Endothelial cell (in vitro differentiated cells): ENCODE measurements at regions not wholly inside any gene's neighbourhood (a gene's known extent, or its start where the extent isn't known, plus 50 kb on each side); places are given as distances from the start of the nearest gene placed in this dataset.
"Not testable (repeated sequence)": the region's sequence is repeated elsewhere in the genome, so short reads cannot be mapped to it uniquely, and the experiment has no call there.

Source experiments
- DNase-seq: peaks from one replicate; pipeline ENCODE4 v3.0.0; 2021; ENCODE audit warnings: low spot score
- H3K27ac Mint-ChIP-seq: one replicate; pipeline ENCODE4 v1.8.0; 2021; ENCODE audit warnings: mixed read lengths, inconsistent platforms; ENCODE audit not compliant: unreplicated experiment
- H3K27me3 Mint-ChIP-seq: one replicate; pipeline ENCODE4 v1.8.0; 2021; ENCODE audit warnings: mild to moderate bottlenecking, moderate library complexity, mixed read lengths, inconsistent platforms; ENCODE audit not compliant: unreplicated experiment
- H3K36me3 Mint-ChIP-seq: one replicate; pipeline ENCODE4 v1.8.0; 2021; ENCODE audit warnings: mild to moderate bottlenecking, low read depth, mixed read lengths, inconsistent platforms; ENCODE audit not compliant: unreplicated experiment
- H3K4me1 Mint-ChIP-seq: one replicate; pipeline ENCODE4 v1.8.0; 2021; ENCODE audit warnings: mild to moderate bottlenecking, mixed read lengths, inconsistent platforms; ENCODE audit not compliant: unreplicated experiment
- H3K4me3 Mint-ChIP-seq: one replicate; pipeline ENCODE4 v1.8.0; 2021; ENCODE audit warnings: mild to moderate bottlenecking, mixed read lengths, inconsistent platforms; ENCODE audit not compliant: unreplicated experiment
- H3K9me3 Mint-ChIP-seq: one replicate; pipeline ENCODE4 v1.8.0; 2021; ENCODE audit warnings: mixed read lengths, inconsistent platforms; ENCODE audit not compliant: unreplicated experiment
- CTCF ChIP-seq: fragments of 200-600 bp; sonication (generic); IDR thresholded peaks from one replicate; pipeline ENCODE4 v1.5.0; 2021; ENCODE audit warnings: antibody characterized with exemption; ENCODE audit not compliant: unreplicated experiment

- TF ChIP-seq CTCF: no peak
- Mint-ChIP-seq H3K4me3 (no peak overlapping the region), H3K9me3 (peaks cover 8% of the 10 kb centered on the region), H3K4me1 (no peaks in the 10 kb centered on the region), H3K27me3 (no peaks in the 10 kb centered on the region), H3K27ac (no peak overlapping the region), H3K36me3 (peaks cover 4% of the 10 kb centered on the region)
- DNase-seq: no peak
Measured at GRCh38 chr13:66237411-66238062, 992.6 kb downstream of the PCDH9 start.

GRCh38 chr13:66234159-66234558 is 996.0 kb downstream of the PCDH9 start:
- H3K27me3 Mint-ChIP-seq: no peaks in the 10 kb centered on the region

GRCh38 chr13:66231958-66232357 is 998.2 kb downstream of the PCDH9 start:
- H3K4me1 Mint-ChIP-seq, H3K27ac Mint-ChIP-seq, DNase-seq, H3K4me3 Mint-ChIP-seq, H3K36me3 Mint-ChIP-seq, H3K9me3 Mint-ChIP-seq, H3K27me3 Mint-ChIP-seq: not testable (repeated sequence)

More at GRCh38 chr13:66234159-66234558, 996.0 kb downstream of the PCDH9 start:
- Mint-ChIP-seq H3K36me3 (peaks cover 4% of the 10 kb centered on the region), H3K4me1 (no peaks in the 10 kb centered on the region), H3K9me3 (peaks cover 8% of the 10 kb centered on the region), H3K4me3 (no peak overlapping the region), H3K27ac (no peak overlapping the region)
- no peak for DNase-seq
- TF ChIP-seq CTCF: no peak

- Mint-ChIP-seq H3K27ac (no peak overlapping the region), H3K27me3 (peaks cover 2% of the 10 kb centered on the region)
Measured at GRCh38 chr13:66225072-66225471, 1005.1 kb downstream of the PCDH9 start.

GRCh38 chr13:66224663-66225062 is 1005.5 kb downstream of the PCDH9 start:
- DNase-seq: no peak
- no peaks in the 10 kb centered on the region for H3K9me3 Mint-ChIP-seq
- H3K4me1 Mint-ChIP-seq: peaks cover 9% of the 10 kb centered on the region
- H3K36me3 Mint-ChIP-seq: no peaks in the 10 kb centered on the region
- TF ChIP-seq CTCF: no peak
- H3K27me3 Mint-ChIP-seq: peaks cover 2% of the 10 kb centered on the region
- H3K27ac Mint-ChIP-seq: no peak overlapping the region
- H3K4me3 Mint-ChIP-seq: no peak overlapping the region

More at GRCh38 chr13:66225072-66225471, 1005.1 kb downstream of the PCDH9 start:
- no peaks in the 10 kb centered on the region for H3K36me3 Mint-ChIP-seq
- no peaks in the 10 kb centered on the region for H3K9me3 Mint-ChIP-seq
- no peak for TF ChIP-seq CTCF
- DNase-seq: no peak
- H3K4me1 Mint-ChIP-seq: peaks cover 9% of the 10 kb centered on the region
- H3K4me3 Mint-ChIP-seq: no peak overlapping the region
